ENCODE measurements at regions not wholly inside any gene's neighbourhood (a gene's known extent, or its start where the extent isn't known, plus 50 kb on each side); places are given as distances from the start of the nearest gene placed in this dataset.

GRCh38 chr5:89706731-89707130 is 702.8 kb downstream of the CETN3 start:
- TF ChIP-seq POLR2AphosphoS5 (IDR thresholded peaks at IDR 0.05; ENCODE audit: low read depth, low read length) (no peak), POLR2A (IDR thresholded peaks at IDR 0.05; ENCODE audit: low read depth, low read length) (no peak), SPI1 (IDR thresholded peaks at IDR 0.05; ENCODE audit: low read depth, low read length) (no peak), TAF1 (IDR thresholded peaks at IDR 0.05; ENCODE audit: low read depth, low read length) (no peak), POU2F2 (IDR thresholded peaks at IDR 0.05; ENCODE audit: low read depth, low read length) (no peak)
